WTC11 (cell line): ENCODE measurements at regions not wholly inside any gene's neighbourhood (a gene's known extent, or its start where the extent isn't known, plus 50 kb on each side); places are given as distances from the start of the nearest gene placed in this dataset.

Experiments used
- ATAC-seq: fragments of 200-7000 bp; cut with Tn5 transposase; 2 replicates; pipeline ENCODE4 v1.10.0; 2021; ENCODE audit warnings: mild to moderate bottlenecking, moderate library complexity
- CTCF ChIA-PET: fragments of 300-600 bp; sonication (Branson Sonifier 250); formaldehyde crosslinking; loops from one replicate; lab custom pipeline; 2021; ENCODE audit warnings: antibody characterized with exemption; lab: Charles Lee
- POLR2A ChIA-PET: fragments of 350-600 bp; sonication (Branson Sonifier 250); formaldehyde crosslinking; loops from one replicate; lab custom pipeline; 2021; ENCODE audit warnings: antibody characterized with exemption; lab: Charles Lee
- DNase-seq: peaks from one replicate; pipeline ENCODE4 v3.0.0; 2021; ENCODE audit warnings: low spot score
- H3K27ac Mint-ChIP-seq: 2 replicates; pipeline ENCODE4 v1.8.0; 2021; ENCODE audit warnings: mixed read lengths
- H3K27me3 Mint-ChIP-seq: 2 replicates; pipeline ENCODE4 v1.8.0; 2021; ENCODE audit warnings: low read depth, mild to moderate bottlenecking, moderate library complexity, mixed read lengths
- H3K36me3 Mint-ChIP-seq: 2 replicates; pipeline ENCODE4 v1.8.0; 2021; ENCODE audit warnings: mixed read lengths
- H3K4me1 Mint-ChIP-seq: 2 replicates; pipeline ENCODE4 v1.8.0; 2022; ENCODE audit warnings: mixed read lengths
- H3K4me3 Mint-ChIP-seq: 2 replicates; pipeline ENCODE4 v1.8.0; 2021; ENCODE audit warnings: mild to moderate bottlenecking, moderate library complexity, mixed read lengths
- H3K9me3 Mint-ChIP-seq: 2 replicates; pipeline ENCODE4 v1.8.0; 2021; ENCODE audit warnings: mixed read lengths
- EMX1 ChIP-seq: fragments of 250-450 bp; sonication (Bioruptor Pico); IDR thresholded peaks from 2 replicates; pipeline ENCODE4 v1.8.0; 2021; ENCODE audit warnings: mild to moderate bottlenecking
- FOXP1 ChIP-seq: sonication (generic); formaldehyde crosslinking; IDR thresholded peaks from 2 replicates; pipeline ENCODE4 v1.8.0; 2022; ENCODE audit warnings: missing genetic modification reagents, mild to moderate bottlenecking, moderate library complexity, borderline replicate concordance
- IRF2 ChIP-seq: sonication (generic); formaldehyde crosslinking; IDR thresholded peaks from 2 replicates; pipeline ENCODE4 v1.8.0; 2022; ENCODE audit warnings: low read depth, missing genetic modification reagents, borderline replicate concordance
- NFYB ChIP-seq: sonication (generic); formaldehyde crosslinking; conservative IDR thresholded peaks from 2 replicates; pipeline ENCODE4 v1.8.0; 2022; ENCODE audit warnings: low read depth, missing genetic modification reagents
- NR2C2 ChIP-seq: sonication (generic); formaldehyde crosslinking; IDR thresholded peaks from 2 replicates; pipeline ENCODE4 v1.8.0; 2022; ENCODE audit warnings: mild to moderate bottlenecking, missing genetic modification reagents
- SMAD3 ChIP-seq: sonication (generic); formaldehyde crosslinking; IDR thresholded peaks from 2 replicates; pipeline ENCODE4 v1.8.0; 2022; ENCODE audit warnings: missing genetic modification reagents, mild to moderate bottlenecking, borderline replicate concordance
- TEAD4 ChIP-seq: sonication (generic); formaldehyde crosslinking; IDR thresholded peaks from 2 replicates; pipeline ENCODE4 v1.8.0; 2022; ENCODE audit warnings: mild to moderate bottlenecking, missing genetic modification reagents
- ZBTB21 ChIP-seq: sonication (generic); formaldehyde crosslinking; IDR thresholded peaks from 2 replicates; pipeline ENCODE4 v1.8.1; 2023; ENCODE audit warnings: mild to moderate bottlenecking, missing genetic modification reagents, borderline replicate concordance
- ZNF396 ChIP-seq: fragments of 250-450 bp; sonication (Bioruptor Pico); IDR thresholded peaks from 2 replicates; pipeline ENCODE4 v1.8.0; 2021; ENCODE audit warnings: mild to moderate bottlenecking, moderate library complexity, borderline replicate concordance
- ZNF416 ChIP-seq: fragments of 250-450 bp; sonication (Bioruptor Pico); IDR thresholded peaks from 2 replicates; pipeline ENCODE4 v1.9.0; 2021; ENCODE audit warnings: mild to moderate bottlenecking, inconsistent platforms
- TF ChIP-seq, protein P1 (sequence below): sonication (generic); formaldehyde crosslinking; IDR thresholded peaks from 2 replicates; pipeline ENCODE4 v1.8.1; 2022; ENCODE audit warnings: missing genetic modification reagents, borderline replicate concordance
- TF ChIP-seq, protein P2 (sequence below): sonication (generic); formaldehyde crosslinking; IDR thresholded peaks from 2 replicates; pipeline ENCODE4 v1.8.0; 2022; ENCODE audit warnings: mild to moderate bottlenecking, missing genetic modification reagents
- TF ChIP-seq, protein P3 (sequence below): sonication (generic); formaldehyde crosslinking; conservative IDR thresholded peaks from 2 replicates; pipeline ENCODE4 v1.8.1; 2023; ENCODE audit warnings: mild to moderate bottlenecking, low read depth, missing genetic modification reagents, moderate library complexity
- TF ChIP-seq, protein P4 (sequence below): sonication (generic); formaldehyde crosslinking; conservative IDR thresholded peaks from 2 replicates; pipeline ENCODE4 v1.8.1; 2022; ENCODE audit warnings: mild to moderate bottlenecking, missing genetic modification reagents
- TF ChIP-seq, protein P5 (sequence below): sonication (generic); formaldehyde crosslinking; IDR thresholded peaks from 2 replicates; pipeline ENCODE4 v1.8.1; 2022; ENCODE audit warnings: mild to moderate bottlenecking, missing genetic modification reagents, moderate library complexity, borderline replicate concordance
- TF ChIP-seq, protein P6 (sequence below): sonication (generic); formaldehyde crosslinking; IDR thresholded peaks from 2 replicates; pipeline ENCODE4 v1.8.1; 2023; ENCODE audit warnings: mild to moderate bottlenecking, missing genetic modification reagents, borderline replicate concordance
- TF ChIP-seq, protein P7 (sequence below): sonication (generic); formaldehyde crosslinking; IDR thresholded peaks from 2 replicates; pipeline ENCODE4 v1.8.0; 2023; ENCODE audit warnings: mild to moderate bottlenecking, missing genetic modification reagents
- TF ChIP-seq, protein P8 (sequence below): sonication (generic); formaldehyde crosslinking; IDR thresholded peaks from 2 replicates; pipeline ENCODE4 v1.8.1; 2023; ENCODE audit warnings: mild to moderate bottlenecking, moderate library complexity, missing genetic modification reagents

DNA sequence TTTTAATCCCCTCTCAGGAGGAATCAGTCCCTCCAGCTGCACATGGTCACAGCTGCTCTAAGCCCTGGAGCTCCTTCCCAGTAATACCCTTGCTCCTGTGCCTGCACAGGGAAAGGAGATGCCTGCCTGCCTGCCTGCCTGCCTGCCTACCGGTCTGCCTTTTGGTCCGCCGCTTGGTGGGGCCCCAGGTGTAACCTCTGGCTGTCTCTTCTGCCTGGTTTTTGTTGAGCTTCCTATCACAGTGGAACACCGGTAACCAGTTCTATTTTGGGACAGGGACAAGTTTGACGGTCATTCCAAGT is 99.8 kb downstream of the DAD1 start:
- ATAC-seq, result peak; percentile 34; the same call in 1 of the 2 replicates
- TF ChIP-seq, protein P1, sequence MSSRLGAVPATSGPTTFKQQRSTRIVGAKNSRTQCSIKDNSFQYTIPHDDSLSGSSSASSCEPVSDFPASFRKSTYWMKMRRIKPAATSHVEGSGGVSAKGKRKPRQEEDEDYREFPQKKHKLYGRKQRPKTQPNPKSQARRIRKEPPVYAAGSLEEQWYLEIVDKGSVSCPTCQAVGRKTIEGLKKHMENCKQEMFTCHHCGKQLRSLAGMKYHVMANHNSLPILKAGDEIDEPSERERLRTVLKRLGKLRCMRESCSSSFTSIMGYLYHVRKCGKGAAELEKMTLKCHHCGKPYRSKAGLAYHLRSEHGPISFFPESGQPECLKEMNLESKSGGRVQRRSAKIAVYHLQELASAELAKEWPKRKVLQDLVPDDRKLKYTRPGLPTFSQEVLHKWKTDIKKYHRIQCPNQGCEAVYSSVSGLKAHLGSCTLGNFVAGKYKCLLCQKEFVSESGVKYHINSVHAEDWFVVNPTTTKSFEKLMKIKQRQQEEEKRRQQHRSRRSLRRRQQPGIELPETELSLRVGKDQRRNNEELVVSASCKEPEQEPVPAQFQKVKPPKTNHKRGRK, result no peak
- no peak for TF ChIP-seq ZNF416 (CRISPR knock-in tag)
- TF ChIP-seq, protein P2, sequence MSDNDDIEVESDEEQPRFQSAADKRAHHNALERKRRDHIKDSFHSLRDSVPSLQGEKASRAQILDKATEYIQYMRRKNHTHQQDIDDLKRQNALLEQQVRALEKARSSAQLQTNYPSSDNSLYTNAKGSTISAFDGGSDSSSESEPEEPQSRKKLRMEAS (CRISPR knock-in tag), result no peak
- TF ChIP-seq TEAD4, result no peak
- TF ChIP-seq NFYB (CRISPR knock-in tag), result no peak
- Mint-ChIP-seq H3K4me3 (no peak overlapping the region), H3K36me3 (no peaks in the 10 kb centered on the region), H3K9me3 (no peaks in the 10 kb centered on the region), H3K4me1 (peaks cover 20% of the 10 kb centered on the region), H3K27me3 (peaks cover 4% of the 10 kb centered on the region), H3K27ac (no peak overlapping the region)
- ChIA-PET CTCF (interaction anchor here (0.6 to 2.3 kb wide), 3 partner anchors 21 to 288 kb away, joined by 4 to 10 read pairs (median 4); no protein-coding TSS in a partner anchor), POLR2A (no interaction called here)
- DNase-seq, result no peak

DNA sequence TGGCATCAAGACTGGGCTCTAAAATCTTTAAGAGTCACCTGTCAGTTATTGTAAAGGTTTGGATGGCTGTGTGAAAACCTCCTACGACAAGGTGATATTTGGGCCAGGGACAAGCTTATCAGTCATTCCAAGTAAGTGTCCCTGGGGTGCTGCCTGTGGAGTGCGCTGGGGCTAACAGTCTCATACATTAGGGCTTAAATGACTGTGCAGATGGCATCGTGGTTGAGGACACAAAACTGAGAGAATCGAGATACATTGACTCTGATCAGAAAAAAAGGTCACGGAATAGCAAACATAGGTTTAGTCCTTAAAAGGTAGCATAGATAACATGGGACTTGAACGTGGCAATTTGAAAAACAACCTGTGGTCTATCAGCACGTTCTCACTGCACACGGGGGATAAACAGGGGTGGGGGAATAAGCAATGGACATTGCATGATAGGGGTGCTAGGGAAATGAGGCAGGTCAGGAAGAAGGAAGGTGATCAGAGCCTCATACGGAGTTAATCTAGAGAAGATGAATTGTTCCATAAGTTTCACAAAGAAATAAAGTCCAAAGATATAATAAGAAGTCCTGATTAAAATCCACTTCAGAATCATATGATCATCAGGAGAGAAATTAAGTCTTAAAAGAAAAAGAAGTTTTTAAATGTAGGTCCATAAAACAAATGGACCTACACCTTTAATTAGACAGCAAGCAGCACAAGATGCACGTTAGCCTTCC is 100.3 kb downstream of the DAD1 start:
- CTCF ChIA-PET, result interaction anchor here (0.6 to 2.3 kb wide), 3 partner anchors 72 to 288 kb away, joined by 3 to 10 read pairs (median 4); no protein-coding TSS in a partner anchor
- no peaks in the 10 kb centered on the region for H3K36me3 Mint-ChIP-seq
- ATAC-seq (no peak), DNase-seq (no peak)
- peaks cover 4% of the 10 kb centered on the region for H3K27me3 Mint-ChIP-seq
- no peak overlapping the region for H3K27ac Mint-ChIP-seq
- POLR2A ChIA-PET, result no interaction called here
- H3K4me3 Mint-ChIP-seq, result no peak overlapping the region
- H3K9me3 Mint-ChIP-seq, result no peaks in the 10 kb centered on the region
- H3K4me1 Mint-ChIP-seq, result peaks cover 20% of the 10 kb centered on the region
- TF ChIP-seq IRF2 (CRISPR knock-in tag) (no peak), FOXP1 (CRISPR knock-in tag) (no peak), ZNF396 (CRISPR knock-in tag) (no peak), SMAD3 (CRISPR knock-in tag) (no peak), NFYB (CRISPR knock-in tag) (no peak), EMX1 (no peak), NR2C2 (CRISPR knock-in tag) (no peak), ZBTB21 (CRISPR knock-in tag) (no peak)
- TF ChIP-seq, protein P3, sequence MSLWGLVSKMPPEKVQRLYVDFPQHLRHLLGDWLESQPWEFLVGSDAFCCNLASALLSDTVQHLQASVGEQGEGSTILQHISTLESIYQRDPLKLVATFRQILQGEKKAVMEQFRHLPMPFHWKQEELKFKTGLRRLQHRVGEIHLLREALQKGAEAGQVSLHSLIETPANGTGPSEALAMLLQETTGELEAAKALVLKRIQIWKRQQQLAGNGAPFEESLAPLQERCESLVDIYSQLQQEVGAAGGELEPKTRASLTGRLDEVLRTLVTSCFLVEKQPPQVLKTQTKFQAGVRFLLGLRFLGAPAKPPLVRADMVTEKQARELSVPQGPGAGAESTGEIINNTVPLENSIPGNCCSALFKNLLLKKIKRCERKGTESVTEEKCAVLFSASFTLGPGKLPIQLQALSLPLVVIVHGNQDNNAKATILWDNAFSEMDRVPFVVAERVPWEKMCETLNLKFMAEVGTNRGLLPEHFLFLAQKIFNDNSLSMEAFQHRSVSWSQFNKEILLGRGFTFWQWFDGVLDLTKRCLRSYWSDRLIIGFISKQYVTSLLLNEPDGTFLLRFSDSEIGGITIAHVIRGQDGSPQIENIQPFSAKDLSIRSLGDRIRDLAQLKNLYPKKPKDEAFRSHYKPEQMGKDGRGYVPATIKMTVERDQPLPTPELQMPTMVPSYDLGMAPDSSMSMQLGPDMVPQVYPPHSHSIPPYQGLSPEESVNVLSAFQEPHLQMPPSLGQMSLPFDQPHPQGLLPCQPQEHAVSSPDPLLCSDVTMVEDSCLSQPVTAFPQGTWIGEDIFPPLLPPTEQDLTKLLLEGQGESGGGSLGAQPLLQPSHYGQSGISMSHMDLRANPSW (CRISPR knock-in tag), result no peak
- TF ChIP-seq, protein P4, sequence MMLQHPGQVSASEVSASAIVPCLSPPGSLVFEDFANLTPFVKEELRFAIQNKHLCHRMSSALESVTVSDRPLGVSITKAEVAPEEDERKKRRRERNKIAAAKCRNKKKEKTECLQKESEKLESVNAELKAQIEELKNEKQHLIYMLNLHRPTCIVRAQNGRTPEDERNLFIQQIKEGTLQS (CRISPR knock-in tag), result no peak
- TF ChIP-seq, protein P5, sequence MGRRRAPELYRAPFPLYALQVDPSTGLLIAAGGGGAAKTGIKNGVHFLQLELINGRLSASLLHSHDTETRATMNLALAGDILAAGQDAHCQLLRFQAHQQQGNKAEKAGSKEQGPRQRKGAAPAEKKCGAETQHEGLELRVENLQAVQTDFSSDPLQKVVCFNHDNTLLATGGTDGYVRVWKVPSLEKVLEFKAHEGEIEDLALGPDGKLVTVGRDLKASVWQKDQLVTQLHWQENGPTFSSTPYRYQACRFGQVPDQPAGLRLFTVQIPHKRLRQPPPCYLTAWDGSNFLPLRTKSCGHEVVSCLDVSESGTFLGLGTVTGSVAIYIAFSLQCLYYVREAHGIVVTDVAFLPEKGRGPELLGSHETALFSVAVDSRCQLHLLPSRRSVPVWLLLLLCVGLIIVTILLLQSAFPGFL (CRISPR knock-in tag), result no peak
- TF ChIP-seq, protein P6, sequence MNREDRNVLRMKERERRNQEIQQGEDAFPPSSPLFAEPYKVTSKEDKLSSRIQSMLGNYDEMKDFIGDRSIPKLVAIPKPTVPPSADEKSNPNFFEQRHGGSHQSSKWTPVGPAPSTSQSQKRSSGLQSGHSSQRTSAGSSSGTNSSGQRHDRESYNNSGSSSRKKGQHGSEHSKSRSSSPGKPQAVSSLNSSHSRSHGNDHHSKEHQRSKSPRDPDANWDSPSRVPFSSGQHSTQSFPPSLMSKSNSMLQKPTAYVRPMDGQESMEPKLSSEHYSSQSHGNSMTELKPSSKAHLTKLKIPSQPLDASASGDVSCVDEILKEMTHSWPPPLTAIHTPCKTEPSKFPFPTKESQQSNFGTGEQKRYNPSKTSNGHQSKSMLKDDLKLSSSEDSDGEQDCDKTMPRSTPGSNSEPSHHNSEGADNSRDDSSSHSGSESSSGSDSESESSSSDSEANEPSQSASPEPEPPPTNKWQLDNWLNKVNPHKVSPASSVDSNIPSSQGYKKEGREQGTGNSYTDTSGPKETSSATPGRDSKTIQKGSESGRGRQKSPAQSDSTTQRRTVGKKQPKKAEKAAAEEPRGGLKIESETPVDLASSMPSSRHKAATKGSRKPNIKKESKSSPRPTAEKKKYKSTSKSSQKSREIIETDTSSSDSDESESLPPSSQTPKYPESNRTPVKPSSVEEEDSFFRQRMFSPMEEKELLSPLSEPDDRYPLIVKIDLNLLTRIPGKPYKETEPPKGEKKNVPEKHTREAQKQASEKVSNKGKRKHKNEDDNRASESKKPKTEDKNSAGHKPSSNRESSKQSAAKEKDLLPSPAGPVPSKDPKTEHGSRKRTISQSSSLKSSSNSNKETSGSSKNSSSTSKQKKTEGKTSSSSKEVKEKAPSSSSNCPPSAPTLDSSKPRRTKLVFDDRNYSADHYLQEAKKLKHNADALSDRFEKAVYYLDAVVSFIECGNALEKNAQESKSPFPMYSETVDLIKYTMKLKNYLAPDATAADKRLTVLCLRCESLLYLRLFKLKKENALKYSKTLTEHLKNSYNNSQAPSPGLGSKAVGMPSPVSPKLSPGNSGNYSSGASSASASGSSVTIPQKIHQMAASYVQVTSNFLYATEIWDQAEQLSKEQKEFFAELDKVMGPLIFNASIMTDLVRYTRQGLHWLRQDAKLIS (CRISPR knock-in tag), result no peak
- TF ChIP-seq, protein P7, sequence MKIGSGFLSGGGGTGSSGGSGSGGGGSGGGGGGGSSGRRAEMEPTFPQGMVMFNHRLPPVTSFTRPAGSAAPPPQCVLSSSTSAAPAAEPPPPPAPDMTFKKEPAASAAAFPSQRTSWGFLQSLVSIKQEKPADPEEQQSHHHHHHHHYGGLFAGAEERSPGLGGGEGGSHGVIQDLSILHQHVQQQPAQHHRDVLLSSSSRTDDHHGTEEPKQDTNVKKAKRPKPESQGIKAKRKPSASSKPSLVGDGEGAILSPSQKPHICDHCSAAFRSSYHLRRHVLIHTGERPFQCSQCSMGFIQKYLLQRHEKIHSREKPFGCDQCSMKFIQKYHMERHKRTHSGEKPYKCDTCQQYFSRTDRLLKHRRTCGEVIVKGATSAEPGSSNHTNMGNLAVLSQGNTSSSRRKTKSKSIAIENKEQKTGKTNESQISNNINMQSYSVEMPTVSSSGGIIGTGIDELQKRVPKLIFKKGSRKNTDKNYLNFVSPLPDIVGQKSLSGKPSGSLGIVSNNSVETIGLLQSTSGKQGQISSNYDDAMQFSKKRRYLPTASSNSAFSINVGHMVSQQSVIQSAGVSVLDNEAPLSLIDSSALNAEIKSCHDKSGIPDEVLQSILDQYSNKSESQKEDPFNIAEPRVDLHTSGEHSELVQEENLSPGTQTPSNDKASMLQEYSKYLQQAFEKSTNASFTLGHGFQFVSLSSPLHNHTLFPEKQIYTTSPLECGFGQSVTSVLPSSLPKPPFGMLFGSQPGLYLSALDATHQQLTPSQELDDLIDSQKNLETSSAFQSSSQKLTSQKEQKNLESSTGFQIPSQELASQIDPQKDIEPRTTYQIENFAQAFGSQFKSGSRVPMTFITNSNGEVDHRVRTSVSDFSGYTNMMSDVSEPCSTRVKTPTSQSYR (CRISPR knock-in tag), result no peak
- TF ChIP-seq, protein P8, sequence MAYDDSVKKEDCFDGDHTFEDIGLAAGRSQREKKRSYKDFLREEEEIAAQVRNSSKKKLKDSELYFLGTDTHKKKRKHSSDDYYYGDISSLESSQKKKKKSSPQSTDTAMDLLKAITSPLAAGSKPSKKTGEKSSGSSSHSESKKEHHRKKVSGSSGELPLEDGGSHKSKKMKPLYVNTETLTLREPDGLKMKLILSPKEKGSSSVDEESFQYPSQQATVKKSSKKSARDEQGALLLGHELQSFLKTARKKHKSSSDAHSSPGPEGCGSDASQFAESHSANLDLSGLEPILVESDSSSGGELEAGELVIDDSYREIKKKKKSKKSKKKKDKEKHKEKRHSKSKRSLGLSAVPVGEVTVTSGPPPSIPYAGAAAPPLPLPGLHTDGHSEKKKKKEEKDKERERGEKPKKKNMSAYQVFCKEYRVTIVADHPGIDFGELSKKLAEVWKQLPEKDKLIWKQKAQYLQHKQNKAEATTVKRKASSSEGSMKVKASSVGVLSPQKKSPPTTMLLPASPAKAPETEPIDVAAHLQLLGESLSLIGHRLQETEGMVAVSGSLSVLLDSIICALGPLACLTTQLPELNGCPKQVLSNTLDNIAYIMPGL (CRISPR knock-in tag), result no peak
